Caco-2 (cell line): ENCODE measurements at regions not wholly inside any gene's neighbourhood (a gene's known extent, or its start where the extent isn't known, plus 50 kb on each side); places are given as distances from the start of the nearest gene placed in this dataset.

Source experiments
- BruUV-seq: library from RNA; stranded (reverse); fragments of 400-500 nt; replicated peaks from 2 replicates; lab custom pipeline; 2021; lab: Mats Ljungman, UMichigan
- CTCF ChIA-PET: fragments of 300-600 bp; sonication (Branson Sonifier 250); formaldehyde crosslinking; loops from one replicate; lab custom pipeline; 2022; ENCODE audit warnings: antibody characterized with exemption; lab: Charles Lee
- POLR2A ChIA-PET: fragments of 300-600 bp; sonication (Branson Sonifier 250); formaldehyde crosslinking; loops from one replicate; lab custom pipeline; 2022; ENCODE audit warnings: antibody characterized with exemption; lab: Charles Lee
- DNase-seq, 2 experiments: peaks; one replicate each; pipeline versions ENCODE4 v3.0.0 to v3.0.0-alpha.2; 2020 to 2022
- H3K27me3 ChIP-seq: replicated peaks from 2 replicates; pipeline ENCODE4 v1.6.0; 2011; ENCODE audit warnings: low read length; ENCODE audit not compliant: control insufficient read depth, insufficient read depth
- H3K36me3 ChIP-seq: 2 replicates; pipeline ENCODE4 v1.5.1; 2011; ENCODE audit warnings: low read length; ENCODE audit not compliant: control insufficient read depth, insufficient read depth
- H3K4me1 ChIP-seq: fragments of 250-450 bp; sonication (Bioruptor Pico); 2 replicates; pipeline ENCODE4 v1.5.1; 2020; ENCODE audit warnings: mild to moderate bottlenecking
- H3K4me3 ChIP-seq: 2 replicates; pipeline ENCODE4 v1.5.1; 2011; ENCODE audit warnings: low read depth, mild to moderate bottlenecking, control low read depth, low read length
- H3K9me3 ChIP-seq: fragments of 250-450 bp; sonication (Bioruptor Pico); 2 replicates; pipeline ENCODE4 v1.5.1; 2020; ENCODE audit warnings: mild to moderate bottlenecking, moderate library complexity
- H3K27ac Mint-ChIP-seq: one replicate; pipeline ENCODE4 v1.8.0; 2022; ENCODE audit warnings: mixed read lengths; ENCODE audit not compliant: unreplicated experiment
- H3K27me3 Mint-ChIP-seq: one replicate; pipeline ENCODE4 v1.8.0; 2022; ENCODE audit warnings: mixed read lengths; ENCODE audit not compliant: insufficient read depth, unreplicated experiment
- H3K36me3 Mint-ChIP-seq: one replicate; pipeline ENCODE4 v1.8.0; 2022; ENCODE audit warnings: mild to moderate bottlenecking, mixed read lengths; ENCODE audit not compliant: insufficient read depth, unreplicated experiment
- H3K4me1 Mint-ChIP-seq: one replicate; pipeline ENCODE4 v1.8.0; 2022; ENCODE audit warnings: low read depth, mixed read lengths; ENCODE audit not compliant: unreplicated experiment
- H3K4me3 Mint-ChIP-seq: one replicate; pipeline ENCODE4 v1.8.0; 2022; ENCODE audit warnings: mild to moderate bottlenecking, moderate library complexity, mixed read lengths; ENCODE audit not compliant: unreplicated experiment
- H3K9me3 Mint-ChIP-seq: one replicate; pipeline ENCODE4 v1.8.0; 2022; ENCODE audit warnings: mixed read lengths; ENCODE audit not compliant: unreplicated experiment
- CTCF ChIP-seq, 2 experiments: fragments of 200-600 bp in 1 of 2; IDR thresholded peaks; 1 replicate in 1 of 2; 2 replicates in 1 of 2; pipeline versions ENCODE4 v1.5.1 to v1.8.0; 2011 to 2022; ENCODE audit warnings: antibody characterized with exemption in 1 of 2, control low read depth in 1 of 2, inconsistent platforms in 1 of 2, low read depth in 1 of 2, low read length in 1 of 2, mild to moderate bottlenecking in 1 of 2, moderate library complexity in 1 of 2; ENCODE audit not compliant: insufficient read depth in 1 of 2, severe bottlenecking in 1 of 2, unreplicated experiment in 1 of 2
- intact Hi-C: fragments of 100-400 bp; cut with micrococcal nuclease; formaldehyde crosslinking; loops from one replicate; pipeline ENCODE4 v1.10.0; 2022; ENCODE audit not compliant: unreplicated experiment

DNA sequence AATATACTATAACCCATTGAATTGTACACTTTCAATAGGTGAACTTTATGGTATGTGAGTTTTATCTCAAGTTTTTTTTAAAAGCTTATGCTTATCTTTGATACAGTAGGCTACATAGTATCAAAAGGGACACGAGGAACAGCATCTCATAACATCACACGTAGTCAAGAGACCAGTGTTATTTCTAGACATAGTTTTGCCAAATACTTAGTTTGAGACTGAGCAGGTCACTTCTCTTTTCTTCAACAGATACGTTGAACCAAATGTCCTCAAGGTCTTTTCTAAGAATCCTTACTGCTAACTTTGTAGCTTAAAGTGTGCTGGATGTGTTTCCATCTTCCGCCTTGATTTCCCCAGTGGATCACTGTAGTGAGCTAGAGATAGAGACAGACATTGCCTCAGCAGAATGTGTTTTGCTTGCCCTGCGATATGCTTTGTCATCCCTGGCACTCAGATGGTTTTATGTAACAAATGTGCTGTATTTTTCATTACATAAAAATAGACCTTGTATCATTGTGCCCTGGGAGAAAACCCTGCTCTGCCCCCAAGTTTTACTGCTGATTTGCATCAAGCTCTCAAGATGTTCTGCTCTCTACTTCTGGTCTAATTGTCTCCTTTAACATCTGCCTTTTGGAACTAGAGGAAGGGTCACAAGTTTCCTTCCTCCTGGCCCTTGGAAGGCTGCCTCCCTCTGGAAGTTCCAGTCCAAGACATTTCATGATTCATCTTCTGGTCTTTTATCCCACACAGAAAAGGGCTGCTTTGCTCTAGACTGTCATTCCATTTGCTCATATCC is 426.4 kb upstream of the RGMA start:
- Mint-ChIP-seq H3K27me3 (peaks cover 9% of the 10 kb centered on the region), H3K9me3 (no peaks in the 10 kb centered on the region), H3K4me3 (no peak overlapping the region), H3K36me3 (no peaks in the 10 kb centered on the region), H3K4me1 (no peaks in the 10 kb centered on the region), H3K27ac (no peak overlapping the region)
- ChIA-PET CTCF (no interaction called here), POLR2A (no interaction called here)
- DNase-seq, result no peak
- no TSS peak for BruUV-seq
- intact Hi-C loops, result no loop called here
- H3K36me3 ChIP-seq, result no peaks in the 10 kb centered on the region
- TF ChIP-seq CTCF (IDR thresholded peaks at IDR 0.05; ENCODE audit: insufficient read depth in 1 of 2, low read depth in 1 of 2, low read length in 1 of 2, severe bottlenecking in 1 of 2, unreplicated experiment in 1 of 2), result no peak
- no peak overlapping the region for H3K4me3 ChIP-seq
- no peaks in the 10 kb centered on the region for H3K9me3 ChIP-seq
- H3K4me1 ChIP-seq, result no peaks in the 10 kb centered on the region
- no peaks in the 10 kb centered on the region for H3K27me3 ChIP-seq

GRCh38 chr15:93506646-93507045 is 417.6 kb upstream of the RGMA start:
- no TSS peak for BruUV-seq
- H3K4me3 ChIP-seq, result no peak overlapping the region
- Mint-ChIP-seq H3K9me3 (no peaks in the 10 kb centered on the region), H3K4me3 (no peak overlapping the region), H3K27ac (no peak overlapping the region), H3K36me3 (no peaks in the 10 kb centered on the region), H3K4me1 (no peaks in the 10 kb centered on the region), H3K27me3 (peaks cover 4% of the 10 kb centered on the region)
- no peak for TF ChIP-seq CTCF (IDR thresholded peaks at IDR 0.05; ENCODE audit: insufficient read depth in 1 of 2, low read depth in 1 of 2, low read length in 1 of 2, severe bottlenecking in 1 of 2, unreplicated experiment in 1 of 2)
- ChIA-PET POLR2A (no interaction called here), CTCF (no interaction called here)
- H3K4me1 ChIP-seq, result no peaks in the 10 kb centered on the region
- DNase-seq, result no peak
- H3K36me3 ChIP-seq, result no peaks in the 10 kb centered on the region
- no peaks in the 10 kb centered on the region for H3K9me3 ChIP-seq
- no peaks in the 10 kb centered on the region for H3K27me3 ChIP-seq
- intact Hi-C loops, result no loop called here

DNA sequence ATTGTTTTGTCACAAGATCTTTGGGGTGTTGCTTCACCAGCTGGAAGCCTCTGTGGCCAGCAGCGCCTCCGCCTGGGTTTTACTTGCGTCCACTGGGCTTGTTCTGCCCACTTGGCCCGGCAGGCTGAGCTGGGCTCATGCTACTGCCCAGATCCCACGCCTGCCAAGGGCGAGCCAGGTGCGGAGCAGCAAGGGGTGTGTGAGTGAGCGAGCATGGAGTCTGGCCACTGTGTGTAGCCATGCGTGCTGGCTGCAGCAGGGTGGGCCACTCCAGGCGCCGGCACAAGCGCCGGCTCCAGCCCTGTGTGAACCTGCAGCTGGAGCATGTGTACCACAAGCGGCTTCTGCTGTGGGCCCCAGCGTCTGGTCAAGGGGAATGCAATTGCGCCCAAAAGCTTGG is 416.5 kb upstream of the RGMA start:
- no peaks in the 10 kb centered on the region for H3K4me1 Mint-ChIP-seq

More for the DNA sequence above, 416.5 kb upstream of the RGMA start:
- H3K36me3 ChIP-seq, result no peaks in the 10 kb centered on the region
- BruUV-seq, result no TSS peak
- no peaks in the 10 kb centered on the region for H3K36me3 Mint-ChIP-seq
- no peaks in the 10 kb centered on the region for H3K9me3 ChIP-seq
- H3K4me3 ChIP-seq, result no peak overlapping the region
- H3K4me1 ChIP-seq, result no peaks in the 10 kb centered on the region
- peaks cover 4% of the 10 kb centered on the region for H3K27me3 Mint-ChIP-seq
- POLR2A ChIA-PET, result no interaction called here
- no peak for TF ChIP-seq CTCF (IDR thresholded peaks at IDR 0.05; ENCODE audit: insufficient read depth in 1 of 2, low read depth in 1 of 2, low read length in 1 of 2, severe bottlenecking in 1 of 2, unreplicated experiment in 1 of 2)
- CTCF ChIA-PET, result no interaction called here
- H3K4me3 Mint-ChIP-seq, result no peak overlapping the region
- no peaks in the 10 kb centered on the region for H3K27me3 ChIP-seq
- H3K9me3 Mint-ChIP-seq, result no peaks in the 10 kb centered on the region
- DNase-seq, result no peak
- intact Hi-C loops, result no loop called here
- H3K27ac Mint-ChIP-seq, result no peak overlapping the region
